ENCODE measurements at regions not wholly inside any gene's neighbourhood (a gene's known extent, or its start where the extent isn't known, plus 50 kb on each side); places are given as distances from the start of the nearest gene placed in this dataset.
"Not testable (repeated sequence)": the region's sequence is repeated elsewhere in the genome, so short reads cannot be mapped to it uniquely, and the experiment has no call there.

- TF ChIP-seq CTCF (IDR thresholded peaks at IDR 0.05; ENCODE audit: low read depth, low read length) = no peak
- no peak overlapping the region for H3K4me3 ChIP-seq (ENCODE audit: low read depth, low read length)
Observed at GRCh38 chr4:152185786-152186550, 349.9 kb downstream of the FBXW7 start.

DNA sequence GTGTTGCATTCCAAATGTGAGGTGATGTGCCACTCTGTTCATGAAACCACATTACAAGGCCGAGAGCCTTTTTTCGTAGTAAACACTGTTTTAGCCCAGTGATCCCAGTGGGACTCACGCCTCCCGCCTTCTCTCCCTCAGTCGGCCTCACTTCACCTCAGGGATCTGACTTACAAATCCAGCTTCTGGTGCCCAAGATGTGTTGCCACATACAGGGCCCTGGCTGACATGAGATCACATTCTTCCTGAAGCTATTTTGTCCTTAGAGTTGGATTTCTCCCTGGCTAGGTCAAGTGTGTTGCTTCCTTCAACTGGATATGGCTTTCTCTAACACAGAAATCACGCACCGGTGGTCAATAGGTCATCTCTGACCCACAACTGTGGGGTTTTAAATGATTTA lies 354.7 kb downstream of the FBXW7 start:
- TF ChIP-seq CTCF (IDR thresholded peaks at IDR 0.05; ENCODE audit: low read depth, low read length) = no peak
- no peak overlapping the region for H3K4me3 ChIP-seq (ENCODE audit: low read depth, low read length)

- H3K4me3 ChIP-seq (ENCODE audit: low read depth, low read length) = no peak overlapping the region
- TF ChIP-seq CTCF (IDR thresholded peaks at IDR 0.05; ENCODE audit: low read depth, low read length) = no peak
Observed at GRCh38 chr4:152180369-152180768, 355.5 kb downstream of the FBXW7 start.

- not testable (repeated sequence) for H3K4me3 ChIP-seq (ENCODE audit: low read depth, low read length)
Observed at GRCh38 chr4:152177538-152177937, 358.4 kb downstream of the FBXW7 start.

GRCh38 chr4:152176627-152177214 lies 359.2 kb downstream of the FBXW7 start:
- no peak for TF ChIP-seq CTCF (IDR thresholded peaks at IDR 0.05; ENCODE audit: low read depth, low read length)
- H3K4me3 ChIP-seq (ENCODE audit: low read depth, low read length) = no peak overlapping the region

- TF ChIP-seq CTCF (IDR thresholded peaks at IDR 0.05; ENCODE audit: low read depth, low read length) = no peak
- no peak overlapping the region for H3K4me3 ChIP-seq (ENCODE audit: low read depth, low read length)
Observed at GRCh38 chr4:152175586-152175985, 360.3 kb downstream of the FBXW7 start.

- no peak for TF ChIP-seq CTCF (IDR thresholded peaks at IDR 0.05; ENCODE audit: low read depth, low read length)
- H3K4me3 ChIP-seq (ENCODE audit: low read depth, low read length) = no peak overlapping the region
Observed at GRCh38 chr4:152172146-152172545, 363.7 kb downstream of the FBXW7 start.
